ENCODE measurements at regions not wholly inside any gene's neighbourhood (a gene's known extent, or its start where the extent isn't known, plus 50 kb on each side); places are given as distances from the start of the nearest gene placed in this dataset.

DNA sequence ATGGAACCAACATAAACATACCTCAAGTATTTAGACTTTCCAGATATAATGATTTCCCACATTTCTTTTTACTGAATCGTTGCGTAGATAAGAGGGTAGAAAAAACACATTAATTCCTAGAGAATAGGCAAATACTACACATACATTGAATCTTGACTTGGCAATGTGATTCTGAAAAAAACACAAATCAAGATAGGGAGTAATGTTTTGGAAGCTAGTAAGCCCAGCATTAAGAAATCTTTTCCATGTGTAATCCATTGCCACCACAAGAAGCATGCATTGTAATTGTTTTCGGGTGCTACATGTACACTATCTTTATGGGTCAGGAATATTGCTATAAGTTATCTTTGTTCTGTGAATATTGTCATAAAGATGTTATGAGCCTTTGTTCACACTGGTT lies 269.8 kb upstream of the PDGFD start:
- H3K9me3 ChIP-seq = no peaks in the 10 kb centered on the region
- no peak overlapping the region for H3K4me3 ChIP-seq
- intact Hi-C loops (cut with DNase I) = no loop called here
- DNase-seq = no peak
- TF ChIP-seq POLR2AphosphoS5 (IDR thresholded peaks at IDR 0.05) (no peak), EP300 (IDR thresholded peaks at IDR 0.05) (no peak), POLR2A (IDR thresholded peaks at IDR 0.05) (no peak)
- TF ChIP-seq, protein P1, sequence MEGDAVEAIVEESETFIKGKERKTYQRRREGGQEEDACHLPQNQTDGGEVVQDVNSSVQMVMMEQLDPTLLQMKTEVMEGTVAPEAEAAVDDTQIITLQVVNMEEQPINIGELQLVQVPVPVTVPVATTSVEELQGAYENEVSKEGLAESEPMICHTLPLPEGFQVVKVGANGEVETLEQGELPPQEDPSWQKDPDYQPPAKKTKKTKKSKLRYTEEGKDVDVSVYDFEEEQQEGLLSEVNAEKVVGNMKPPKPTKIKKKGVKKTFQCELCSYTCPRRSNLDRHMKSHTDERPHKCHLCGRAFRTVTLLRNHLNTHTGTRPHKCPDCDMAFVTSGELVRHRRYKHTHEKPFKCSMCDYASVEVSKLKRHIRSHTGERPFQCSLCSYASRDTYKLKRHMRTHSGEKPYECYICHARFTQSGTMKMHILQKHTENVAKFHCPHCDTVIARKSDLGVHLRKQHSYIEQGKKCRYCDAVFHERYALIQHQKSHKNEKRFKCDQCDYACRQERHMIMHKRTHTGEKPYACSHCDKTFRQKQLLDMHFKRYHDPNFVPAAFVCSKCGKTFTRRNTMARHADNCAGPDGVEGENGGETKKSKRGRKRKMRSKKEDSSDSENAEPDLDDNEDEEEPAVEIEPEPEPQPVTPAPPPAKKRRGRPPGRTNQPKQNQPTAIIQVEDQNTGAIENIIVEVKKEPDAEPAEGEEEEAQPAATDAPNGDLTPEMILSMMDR (IDR thresholded peaks at IDR 0.05) = no peak
- 71 to 85% methylated on average over 3 of the region's 3 CpGs for WGBS, 2 donors
- H3K36me3 ChIP-seq = no peaks in the 10 kb centered on the region
- no peaks in the 10 kb centered on the region for H3K27me3 ChIP-seq
- no peaks in the 10 kb centered on the region for H3K4me1 ChIP-seq
- no peak overlapping the region for H3K27ac ChIP-seq

DNA sequence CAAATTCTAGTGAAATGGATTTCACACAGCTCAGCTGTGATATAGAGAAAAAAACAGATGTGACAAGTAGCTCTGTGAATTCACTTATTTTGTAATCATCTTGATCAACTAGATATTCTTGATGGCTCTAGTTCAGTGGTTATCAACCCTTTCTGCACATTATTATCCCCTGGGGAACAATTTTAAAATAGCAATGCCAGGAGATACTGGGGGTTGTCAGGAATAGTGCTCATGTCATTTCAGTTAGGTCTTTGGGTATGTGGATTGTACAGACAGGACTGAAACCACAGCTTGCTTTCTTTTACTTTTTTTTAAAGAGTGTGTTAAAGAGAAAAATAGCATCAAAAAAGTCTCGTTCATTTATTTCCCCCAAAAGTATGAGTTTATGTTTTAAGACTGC lies 269.0 kb upstream of the PDGFD start:
- Histone ChIP-seq H3K27ac (no peak overlapping the region), H3K27me3 (no peaks in the 10 kb centered on the region), H3K4me3 (no peak overlapping the region), H3K36me3 (no peaks in the 10 kb centered on the region), H3K4me1 (no peaks in the 10 kb centered on the region), H3K9me3 (no peaks in the 10 kb centered on the region)
- DNase-seq = no peak
- TF ChIP-seq POLR2AphosphoS5 (IDR thresholded peaks at IDR 0.05) = no peak
- no peak for TF ChIP-seq EP300 (IDR thresholded peaks at IDR 0.05)
- TF ChIP-seq, protein P1 (IDR thresholded peaks at IDR 0.05) = no peak
- TF ChIP-seq POLR2A (IDR thresholded peaks at IDR 0.05) = no peak
- intact Hi-C loops (cut with DNase I) = no loop called here
- WGBS, 2 donors = 83% methylated on average over 1 of the region's 1 CpG

DNA sequence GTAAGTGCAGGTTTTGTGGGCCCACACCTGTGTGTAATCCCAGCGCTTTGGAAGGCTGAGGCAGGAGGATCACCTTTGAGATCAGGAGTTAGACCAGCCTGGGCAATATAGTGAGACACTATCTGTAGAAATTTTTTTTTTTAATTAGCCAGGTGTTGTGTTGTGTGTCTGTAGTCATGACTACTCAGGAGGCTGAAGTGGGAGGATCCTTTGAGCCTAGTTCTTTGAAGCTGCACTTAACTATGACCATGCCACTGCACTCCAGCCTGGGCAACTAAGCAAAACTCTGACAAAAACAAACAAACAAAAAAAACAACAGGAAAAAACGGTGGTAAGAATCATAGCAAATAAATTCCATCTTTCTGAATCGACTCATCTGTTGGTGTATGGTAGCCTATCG lies 268.6 kb upstream of the PDGFD start:
- Histone ChIP-seq H3K9me3 (no peaks in the 10 kb centered on the region), H3K27ac (no peak overlapping the region), H3K4me3 (no peak overlapping the region), H3K27me3 (no peaks in the 10 kb centered on the region), H3K36me3 (no peaks in the 10 kb centered on the region), H3K4me1 (no peaks in the 10 kb centered on the region)
- 66 to 81% methylated on average over 4 of the region's 4 CpGs for WGBS, 2 donors
- intact Hi-C loops (cut with DNase I) = no loop called here
- TF ChIP-seq EP300 (IDR thresholded peaks at IDR 0.05) = no peak
- TF ChIP-seq, protein P1 (IDR thresholded peaks at IDR 0.05) = no peak
- TF ChIP-seq POLR2A (IDR thresholded peaks at IDR 0.05) = no peak
- TF ChIP-seq POLR2AphosphoS5 (IDR thresholded peaks at IDR 0.05) = no peak
- no peak for DNase-seq

DNA sequence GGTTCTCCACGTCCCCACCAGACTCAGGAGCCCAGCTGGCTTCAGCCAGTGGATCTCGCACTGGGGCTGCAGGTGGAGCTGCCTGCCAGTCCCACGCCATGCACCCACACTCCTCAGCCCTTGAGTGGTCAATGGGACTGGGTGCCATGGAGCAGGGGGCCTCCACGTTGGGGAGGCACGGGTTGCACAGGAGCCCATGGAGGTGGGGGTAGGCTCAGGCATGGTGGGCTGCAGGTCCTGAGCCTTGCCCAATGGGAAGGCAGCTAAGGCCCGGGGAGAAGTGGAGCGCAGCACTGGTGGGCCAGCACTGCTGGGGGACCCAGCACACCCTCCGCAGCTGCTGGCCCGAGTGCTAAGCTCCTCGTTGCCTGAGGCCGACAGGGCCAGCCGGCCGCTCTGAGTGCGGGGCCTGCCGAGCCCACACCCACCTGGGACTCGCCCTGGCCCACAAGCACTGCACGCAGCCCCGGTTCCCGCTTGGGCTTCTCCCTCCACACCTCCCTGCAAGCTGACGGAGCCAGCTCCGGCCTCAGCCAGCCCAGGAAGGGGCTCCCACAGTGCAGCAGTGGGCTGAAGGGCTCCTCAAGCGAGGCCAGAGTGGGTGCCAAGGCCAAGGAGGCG lies 258.5 kb upstream of the PDGFD start:
- H3K9me3 ChIP-seq = no peaks in the 10 kb centered on the region
- no peaks in the 10 kb centered on the region for H3K27me3 ChIP-seq
- no peaks in the 10 kb centered on the region for H3K36me3 ChIP-seq
- no peaks in the 10 kb centered on the region for H3K4me1 ChIP-seq
- no peak overlapping the region for H3K27ac ChIP-seq
- TF ChIP-seq POLR2A (IDR thresholded peaks at IDR 0.05) (no peak), POLR2AphosphoS5 (IDR thresholded peaks at IDR 0.05) (no peak), EP300 (IDR thresholded peaks at IDR 0.05) (no peak)
- TF ChIP-seq, protein P1 (IDR thresholded peaks at IDR 0.05) = no peak
- no peak overlapping the region for H3K4me3 ChIP-seq
- WGBS, 2 donors = 88 to 92% methylated on average over 23 of the region's 23 CpGs
- intact Hi-C loops (cut with DNase I) = no loop called here
- no peak for DNase-seq

DNA sequence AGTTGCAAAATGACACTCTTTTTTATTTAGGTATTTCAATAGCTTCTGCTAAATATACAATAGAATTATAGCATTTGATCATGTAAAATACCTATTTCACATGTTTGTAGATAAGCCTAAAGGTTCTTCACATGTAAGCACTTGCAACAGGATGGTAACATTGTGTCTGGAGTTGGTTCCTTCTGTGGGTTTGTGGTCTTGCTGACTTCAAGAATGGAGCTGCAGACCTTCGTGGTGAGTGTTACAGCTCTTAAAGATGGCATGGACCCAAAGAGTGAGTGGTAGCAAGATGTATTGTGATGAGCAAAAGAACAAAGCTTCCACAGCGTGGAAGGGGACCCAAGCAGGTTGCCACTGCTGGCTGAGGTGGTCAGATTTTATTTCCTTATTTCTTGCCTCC lies 246.4 kb upstream of the PDGFD start:
- Histone ChIP-seq H3K36me3 (no peaks in the 10 kb centered on the region), H3K27me3 (no peaks in the 10 kb centered on the region), H3K9me3 (no peaks in the 10 kb centered on the region), H3K4me1 (no peaks in the 10 kb centered on the region), H3K27ac (no peak overlapping the region), H3K4me3 (no peak overlapping the region)
- TF ChIP-seq POLR2AphosphoS5 (IDR thresholded peaks at IDR 0.05) = no peak
- TF ChIP-seq EP300 (IDR thresholded peaks at IDR 0.05) = no peak
- TF ChIP-seq, protein P1 (IDR thresholded peaks at IDR 0.05) = no peak
- no peak for TF ChIP-seq POLR2A (IDR thresholded peaks at IDR 0.05)
- no peak for DNase-seq
- intact Hi-C loops (cut with DNase I) = no loop called here
- WGBS, 2 donors = 59 to 69% methylated on average over 2 of the region's 2 CpGs
